GM13977 (cell line): ENCODE measurements at regions not wholly inside any gene's neighbourhood (a gene's known extent, or its start where the extent isn't known, plus 50 kb on each side); places are given as distances from the start of the nearest gene placed in this dataset.

Source experiments
- DNase-seq: peaks from one replicate; pipeline ENCODE4 v3.0.0; 2012; ENCODE audit warnings: low spot score
- in situ Hi-C: fragments of 300-500 bp; cut with MboI; formaldehyde crosslinking; loops from one replicate; pipeline ENCODE4 v1.12.0; 2022; ENCODE audit warnings: low sequenced_read_pairs, low pct_unique_long_range_greater_than_20kb, mixed read lengths, inconsistent platforms; ENCODE audit not compliant: unreplicated experiment
- TF ChIP-seq, protein P1 (sequence below): IDR thresholded peaks from 2 replicates; pipeline ENCODE4 v1.5.1; 2012; ENCODE audit warnings: mild to moderate bottlenecking, control low read depth; ENCODE audit not compliant: insufficient read depth; ENCODE audit errors: extremely low read depth, missing control alignments

DNA sequence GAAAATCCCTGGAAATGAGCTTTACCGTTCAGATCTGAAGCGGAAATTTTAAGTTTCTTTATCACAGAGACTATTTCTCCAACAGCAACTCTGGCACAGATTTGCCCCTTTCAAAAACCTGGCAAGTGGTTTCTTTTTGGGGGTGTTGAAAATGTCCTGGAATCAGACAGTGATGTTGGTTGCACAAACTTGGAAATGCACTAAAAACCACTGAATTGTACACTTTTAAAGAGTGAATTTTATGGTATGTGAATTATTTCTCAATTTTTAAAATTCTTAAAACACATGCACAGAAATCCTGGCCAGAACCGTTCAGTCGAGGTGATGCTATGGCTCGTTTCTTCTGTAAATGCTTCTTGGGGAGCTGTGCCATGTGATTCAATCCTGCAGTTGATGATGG is 121.2 kb upstream of the RBPJ start:
- TF ChIP-seq, protein P1, sequence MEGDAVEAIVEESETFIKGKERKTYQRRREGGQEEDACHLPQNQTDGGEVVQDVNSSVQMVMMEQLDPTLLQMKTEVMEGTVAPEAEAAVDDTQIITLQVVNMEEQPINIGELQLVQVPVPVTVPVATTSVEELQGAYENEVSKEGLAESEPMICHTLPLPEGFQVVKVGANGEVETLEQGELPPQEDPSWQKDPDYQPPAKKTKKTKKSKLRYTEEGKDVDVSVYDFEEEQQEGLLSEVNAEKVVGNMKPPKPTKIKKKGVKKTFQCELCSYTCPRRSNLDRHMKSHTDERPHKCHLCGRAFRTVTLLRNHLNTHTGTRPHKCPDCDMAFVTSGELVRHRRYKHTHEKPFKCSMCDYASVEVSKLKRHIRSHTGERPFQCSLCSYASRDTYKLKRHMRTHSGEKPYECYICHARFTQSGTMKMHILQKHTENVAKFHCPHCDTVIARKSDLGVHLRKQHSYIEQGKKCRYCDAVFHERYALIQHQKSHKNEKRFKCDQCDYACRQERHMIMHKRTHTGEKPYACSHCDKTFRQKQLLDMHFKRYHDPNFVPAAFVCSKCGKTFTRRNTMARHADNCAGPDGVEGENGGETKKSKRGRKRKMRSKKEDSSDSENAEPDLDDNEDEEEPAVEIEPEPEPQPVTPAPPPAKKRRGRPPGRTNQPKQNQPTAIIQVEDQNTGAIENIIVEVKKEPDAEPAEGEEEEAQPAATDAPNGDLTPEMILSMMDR = no peak
- no peak for DNase-seq
- in situ Hi-C loops = no loop called here

DNA sequence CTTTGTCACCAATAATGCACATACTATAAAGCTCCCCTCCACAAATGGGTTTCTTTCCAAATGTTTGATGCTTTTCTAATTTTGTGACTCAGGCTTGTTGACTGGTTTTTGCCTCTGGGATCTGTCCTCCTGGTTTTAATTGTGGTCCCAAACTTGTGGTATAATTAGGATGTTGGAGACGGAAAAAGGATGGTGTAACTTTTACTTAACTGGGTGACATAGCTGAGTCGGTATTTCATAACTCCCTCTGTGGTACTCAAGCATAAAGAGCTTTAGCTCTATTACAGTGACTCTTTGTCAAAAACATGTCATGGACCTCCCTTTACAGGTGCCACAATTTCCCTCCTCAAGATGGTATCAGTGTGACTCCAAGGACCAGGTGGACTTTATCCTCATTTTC is 119.7 kb upstream of the RBPJ start:
- no peak for DNase-seq
- TF ChIP-seq, protein P1 = no peak
- in situ Hi-C loops = no loop called here

DNA sequence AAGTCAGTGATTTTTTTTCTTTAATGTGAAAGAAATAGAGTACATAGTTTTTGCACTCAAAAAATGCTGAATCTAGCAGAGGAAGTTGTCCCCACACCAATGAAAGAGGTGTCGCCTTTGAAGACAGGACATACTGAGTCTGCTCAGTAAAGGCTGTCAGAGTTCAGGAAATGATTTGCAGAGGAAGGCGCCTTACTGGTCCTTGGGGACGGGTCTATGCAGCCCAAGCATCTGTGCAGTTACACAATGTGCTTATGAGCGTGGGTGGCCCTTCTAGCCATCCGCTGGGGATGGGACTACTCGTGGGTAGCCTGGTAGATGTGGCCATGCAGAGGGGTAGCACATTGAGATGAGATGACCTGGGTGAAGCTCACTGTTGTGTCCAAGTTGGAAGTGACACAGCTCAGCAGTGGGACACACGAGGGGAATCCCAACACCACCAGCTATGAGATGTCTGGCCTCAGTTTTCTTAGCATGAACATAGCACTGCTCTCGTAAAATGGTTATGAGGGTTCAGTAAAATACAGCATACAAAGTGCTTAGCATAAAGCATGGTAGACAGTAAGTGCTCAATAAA is 116.5 kb upstream of the RBPJ start:
- TF ChIP-seq, protein P1 = no peak
- in situ Hi-C loops = no loop called here
- no peak for DNase-seq

DNA sequence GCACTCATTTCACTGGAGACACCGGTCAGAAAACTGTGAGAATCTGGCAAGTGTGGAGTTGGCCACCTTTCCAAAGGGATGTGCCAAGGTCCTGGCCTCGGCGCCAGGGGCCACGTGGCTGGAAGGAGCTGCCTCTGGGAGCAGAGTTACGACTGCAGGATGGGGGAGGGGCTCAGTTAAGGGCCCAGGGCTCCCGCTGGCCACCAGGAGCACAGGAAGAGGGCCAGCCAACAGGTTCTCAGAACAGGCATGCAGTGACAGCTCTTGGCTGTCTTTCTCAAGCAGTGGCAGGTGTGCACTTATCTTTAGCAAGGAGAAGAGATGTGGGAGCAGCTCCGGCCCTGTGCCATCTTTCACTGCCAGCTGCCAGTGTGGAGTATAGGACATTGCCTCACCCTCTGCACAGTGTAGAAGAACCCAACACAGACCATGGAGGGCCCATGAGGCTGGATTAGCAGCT is 115.9 kb upstream of the RBPJ start:
- DNase-seq = no peak
- TF ChIP-seq, protein P1 = no peak
- in situ Hi-C loops = no loop called here

DNA sequence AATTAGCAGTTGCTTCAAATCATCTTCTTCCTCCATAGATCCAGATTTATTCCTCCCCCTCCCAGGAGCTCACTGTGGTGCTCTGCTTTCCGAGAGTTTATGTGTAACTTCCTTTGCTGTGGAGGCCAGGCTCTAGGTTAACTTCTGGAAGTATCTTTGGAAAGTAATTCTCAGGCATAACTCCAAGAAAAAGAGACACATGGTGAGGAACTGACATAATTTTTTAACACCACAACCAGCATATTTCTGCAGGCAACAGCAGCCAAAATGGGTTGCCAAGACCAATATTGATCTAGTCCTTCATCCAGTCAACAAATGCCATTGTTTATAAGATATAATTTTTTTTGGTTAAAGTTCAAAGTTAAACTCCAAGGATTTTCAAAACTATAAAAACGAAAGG is 114.5 kb upstream of the RBPJ start:
- in situ Hi-C loops = no loop called here
- TF ChIP-seq, protein P1 = no peak
- DNase-seq = no peak

DNA sequence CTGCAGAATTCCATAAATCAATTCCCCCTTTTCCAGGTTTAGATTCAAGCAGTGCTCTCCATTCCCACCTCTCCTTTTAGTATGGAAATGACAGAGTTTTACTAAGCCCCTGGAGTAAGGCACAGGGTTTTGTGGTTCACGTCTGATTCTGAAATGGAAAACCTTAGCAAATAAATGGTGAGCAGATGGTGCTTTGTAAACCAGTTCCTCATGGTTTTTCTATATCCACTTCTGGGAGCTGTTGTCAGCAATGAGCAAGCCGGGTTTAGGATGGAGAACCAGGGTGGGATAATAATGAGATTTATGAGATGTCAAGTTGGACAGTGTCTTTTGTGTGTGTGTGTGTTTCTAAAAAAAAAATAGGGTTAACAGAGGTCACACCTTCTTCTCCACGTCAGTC is 113.8 kb upstream of the RBPJ start:
- no peak for DNase-seq
- in situ Hi-C loops = no loop called here
- TF ChIP-seq, protein P1 = no peak
